Dermis microvascular lymphatic vessel endothelial cell (primary cell): ENCODE measurements at regions not wholly inside any gene's neighbourhood (a gene's known extent, or its start where the extent isn't known, plus 50 kb on each side); places are given as distances from the start of the nearest gene placed in this dataset.
A peak's percentile ranks its signal among the peaks of the same experiment; 100 is the strongest.
"Not testable (repeated sequence)": the region's sequence is repeated elsewhere in the genome, so short reads cannot be mapped to it uniquely, and the experiment has no call there.

ENCODE experiments used
- DNase-seq, 2 donors: peaks; one replicate each; pipeline versions ENCODE4 v3.0.0 to v3.0.0-alpha.2; 2010; ENCODE audit warnings: low read depth in 2 of 2

DNA sequence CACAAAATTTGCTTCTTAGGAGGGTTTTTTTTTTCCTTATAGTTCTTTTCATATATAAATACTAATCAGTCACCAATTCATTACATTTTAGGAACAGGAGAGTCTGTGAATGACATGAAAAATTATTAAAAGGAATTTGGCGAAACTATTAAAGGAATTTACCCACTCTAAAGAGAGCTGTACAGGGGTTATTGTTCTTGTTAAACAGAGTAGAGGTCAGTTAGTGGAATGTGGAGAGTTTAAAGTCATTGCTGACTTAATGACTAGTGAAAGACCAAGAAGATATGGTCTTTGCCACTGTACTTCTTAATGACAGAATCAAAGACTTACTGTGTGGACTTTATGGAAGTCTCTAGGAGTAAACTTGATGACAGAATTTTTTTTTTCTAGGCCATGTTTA is 333.6 kb upstream of the C2CD4B start:
- no peak for DNase-seq

DNA sequence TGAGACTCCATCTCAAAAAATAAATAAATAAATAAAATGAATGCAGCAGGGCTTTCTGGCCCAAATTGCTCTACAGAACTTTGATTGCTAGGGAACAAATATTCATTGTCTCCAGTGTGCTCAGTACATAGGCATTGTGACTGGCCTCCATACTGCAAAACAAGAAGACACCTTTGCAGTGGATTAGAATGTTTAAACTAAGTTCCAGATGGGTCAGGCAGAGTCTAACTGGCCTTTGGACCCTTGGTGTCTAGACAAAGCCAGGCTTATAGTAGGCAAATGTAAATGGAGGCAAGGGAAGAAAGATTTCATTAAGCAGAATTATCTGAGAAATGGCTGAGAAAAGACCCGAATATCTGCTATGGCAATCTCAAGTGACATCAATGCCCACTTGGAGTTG is 335.2 kb upstream of the C2CD4B start:
- DNase-seq, result no peak

DNA sequence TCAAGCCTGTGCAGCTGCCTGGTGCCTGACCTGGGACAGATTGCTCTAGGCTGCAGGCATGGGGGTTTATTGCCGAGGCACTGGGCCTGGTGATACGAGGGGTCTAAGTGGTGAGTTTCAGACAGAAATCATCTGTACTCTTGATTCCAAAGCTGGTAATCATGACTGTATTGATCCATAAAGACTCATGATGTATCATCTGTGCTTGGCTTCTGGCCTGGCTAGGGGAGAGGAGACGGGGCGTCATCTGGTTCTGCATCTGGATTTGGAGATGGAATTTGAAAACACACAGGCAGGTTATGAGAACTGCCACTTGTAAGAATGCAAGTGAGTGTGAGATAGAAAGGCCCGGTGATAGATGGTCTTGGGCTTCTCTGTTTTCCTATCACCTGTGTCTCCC is 337.4 kb upstream of the C2CD4B start:
- no peak for DNase-seq

DNA sequence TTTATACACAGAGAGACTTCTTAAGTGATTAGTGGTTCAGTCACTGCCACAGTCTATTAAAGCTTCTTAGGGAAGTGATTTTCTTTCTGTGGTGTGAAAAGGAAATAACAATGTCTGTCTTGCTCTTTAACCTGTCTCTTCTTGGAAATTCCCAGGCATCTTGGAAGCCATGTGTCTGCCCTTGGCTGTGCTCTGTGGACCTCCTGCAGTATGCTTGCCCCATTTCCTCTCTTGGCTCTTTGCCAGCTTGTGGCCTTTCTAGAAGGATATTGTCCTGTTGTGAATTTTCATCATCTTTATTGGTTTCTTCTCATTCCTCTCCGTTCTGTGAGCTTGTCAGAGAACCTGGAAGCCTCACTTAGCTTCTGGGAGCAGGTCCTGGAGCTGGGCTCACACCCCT is 338.4 kb upstream of the C2CD4B start:
- peak in 1 of 2 donors; percentile 54 for DNase-seq

DNA sequence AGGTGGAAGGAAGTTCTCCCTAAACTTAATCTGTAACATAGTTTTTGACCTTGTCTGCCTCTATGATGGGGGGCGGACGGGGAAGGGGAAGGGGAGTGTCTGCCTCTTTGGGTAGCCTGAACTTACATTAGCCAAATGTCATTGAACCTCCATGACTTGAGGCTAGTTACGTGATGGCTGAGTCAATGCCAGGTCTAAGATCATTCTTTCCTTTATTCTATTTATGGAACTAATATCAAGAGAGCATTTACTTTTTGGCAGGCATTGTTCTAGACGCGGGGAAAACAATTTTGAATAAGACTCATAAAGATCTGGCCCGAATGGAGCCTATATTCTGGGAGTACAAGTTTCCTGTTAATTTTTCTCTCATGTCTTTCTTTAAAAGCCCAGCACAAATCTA is 340.7 kb upstream of the C2CD4B start:
- no peak for DNase-seq

DNA sequence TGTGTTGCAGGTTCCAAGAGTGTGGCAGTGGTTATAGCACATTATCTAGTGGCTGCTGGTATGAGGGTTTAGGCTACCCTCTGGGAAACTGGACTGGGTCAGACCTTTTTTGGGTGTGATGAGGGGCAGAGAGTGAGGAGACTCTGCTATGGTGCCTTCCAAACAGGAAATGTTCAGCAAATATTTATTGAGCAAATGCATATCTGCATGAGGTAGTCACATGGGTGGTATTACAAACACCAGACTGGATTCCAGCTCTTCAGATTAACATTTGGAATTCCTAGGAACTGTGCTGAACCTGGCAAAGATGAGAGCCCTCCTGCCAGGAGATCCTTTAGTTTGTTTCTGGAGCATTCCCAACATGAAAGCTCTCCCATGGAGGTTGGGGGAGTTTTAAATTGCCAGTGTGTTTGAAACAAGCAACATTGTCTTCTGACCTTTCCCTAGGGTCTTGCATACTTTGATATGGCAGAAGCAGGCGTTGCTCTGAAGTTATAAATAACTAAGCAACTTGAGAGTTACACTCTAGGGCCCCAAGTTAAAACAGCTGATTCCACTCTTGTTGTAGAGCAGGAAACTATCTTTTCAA is 341.2 kb upstream of the C2CD4B start:
- no peak for DNase-seq

DNA sequence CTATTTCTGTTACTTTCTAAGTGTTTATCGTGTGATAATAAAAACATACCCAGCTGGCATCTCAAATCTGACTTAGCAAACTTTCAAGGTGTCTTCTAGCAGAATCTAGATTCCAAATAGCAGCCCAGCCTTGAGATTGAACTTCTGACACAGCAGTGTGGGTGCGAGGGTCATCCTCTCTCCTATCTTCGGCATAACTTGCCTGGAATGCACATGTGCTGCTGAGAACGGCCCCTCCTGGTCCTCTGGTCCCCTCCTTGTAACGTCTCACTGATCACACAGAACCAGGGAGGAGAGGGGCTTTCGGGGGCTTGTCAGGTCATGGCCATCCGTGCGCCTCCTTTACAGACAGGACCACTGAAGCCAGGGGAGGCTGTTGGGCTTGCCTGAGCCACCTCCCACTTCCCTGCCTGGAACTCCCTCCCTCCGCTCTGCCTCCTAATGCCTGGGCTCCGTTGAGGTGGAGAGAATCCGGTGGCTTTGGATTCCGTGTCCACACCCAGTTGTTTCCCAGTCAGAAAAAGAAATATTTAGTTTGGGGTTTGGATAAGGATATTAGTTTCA is 344.4 kb upstream of the C2CD4B start:
- no peak for DNase-seq

DNA sequence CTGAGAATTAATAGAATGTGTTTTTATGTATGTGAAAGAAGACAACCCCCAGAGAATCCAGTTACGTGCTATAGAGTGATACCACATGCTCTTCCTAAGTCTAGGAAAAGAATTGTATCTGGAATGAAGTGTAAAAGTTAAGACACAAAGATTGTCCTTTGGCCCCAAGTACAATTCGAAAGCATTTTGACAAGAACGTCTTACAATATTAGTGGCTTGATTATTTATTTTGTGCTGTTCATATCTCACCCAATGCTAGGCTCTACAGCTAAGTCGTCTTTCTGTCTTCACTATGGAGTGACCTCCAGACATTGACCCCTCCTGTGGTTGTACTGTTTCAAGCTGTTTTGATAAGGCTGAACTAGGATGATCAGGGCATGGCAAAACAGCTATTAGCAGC is 345.7 kb upstream of the C2CD4B start:
- DNase-seq, result no peak

DNA sequence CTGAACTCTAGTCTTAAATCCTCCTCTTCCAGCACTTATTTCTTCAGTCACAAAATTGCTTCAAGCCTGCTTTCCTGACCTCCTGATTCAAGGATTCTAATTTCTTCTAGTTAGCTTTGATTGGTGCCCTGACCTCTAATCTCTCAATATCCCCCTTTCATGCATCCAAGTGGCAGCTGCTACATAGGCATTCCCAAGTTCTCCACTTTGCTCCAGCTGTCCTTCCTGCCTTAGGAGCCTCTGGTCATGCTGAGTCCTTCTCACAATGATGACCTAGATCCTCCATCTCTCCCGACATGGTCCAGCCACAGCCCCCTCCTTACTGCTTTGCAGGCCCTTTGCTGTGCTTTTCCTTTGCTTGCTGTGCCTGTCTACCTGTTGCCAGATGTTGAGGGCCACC is 347.8 kb upstream of the C2CD4B start:
- no peak for DNase-seq

DNA sequence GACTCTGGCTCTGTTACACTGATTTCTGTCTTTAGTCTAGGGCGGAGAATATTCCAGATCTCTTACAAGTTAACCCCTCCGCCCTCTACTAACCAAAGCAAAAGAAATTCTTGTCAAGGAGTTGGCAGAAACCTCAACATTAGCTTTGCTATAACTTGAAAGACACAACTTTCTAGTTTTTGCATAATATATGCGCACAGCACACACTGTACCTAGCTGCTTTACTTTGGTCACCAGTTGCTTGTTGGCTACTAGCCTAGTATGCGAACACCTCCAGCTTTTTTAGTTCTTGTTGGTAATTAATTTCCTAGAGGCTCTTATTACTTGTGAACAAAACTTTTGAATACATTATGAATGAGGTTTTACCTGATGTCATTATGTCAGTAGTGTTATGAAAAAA is 348.8 kb upstream of the C2CD4B start:
- DNase-seq, result no peak

DNA sequence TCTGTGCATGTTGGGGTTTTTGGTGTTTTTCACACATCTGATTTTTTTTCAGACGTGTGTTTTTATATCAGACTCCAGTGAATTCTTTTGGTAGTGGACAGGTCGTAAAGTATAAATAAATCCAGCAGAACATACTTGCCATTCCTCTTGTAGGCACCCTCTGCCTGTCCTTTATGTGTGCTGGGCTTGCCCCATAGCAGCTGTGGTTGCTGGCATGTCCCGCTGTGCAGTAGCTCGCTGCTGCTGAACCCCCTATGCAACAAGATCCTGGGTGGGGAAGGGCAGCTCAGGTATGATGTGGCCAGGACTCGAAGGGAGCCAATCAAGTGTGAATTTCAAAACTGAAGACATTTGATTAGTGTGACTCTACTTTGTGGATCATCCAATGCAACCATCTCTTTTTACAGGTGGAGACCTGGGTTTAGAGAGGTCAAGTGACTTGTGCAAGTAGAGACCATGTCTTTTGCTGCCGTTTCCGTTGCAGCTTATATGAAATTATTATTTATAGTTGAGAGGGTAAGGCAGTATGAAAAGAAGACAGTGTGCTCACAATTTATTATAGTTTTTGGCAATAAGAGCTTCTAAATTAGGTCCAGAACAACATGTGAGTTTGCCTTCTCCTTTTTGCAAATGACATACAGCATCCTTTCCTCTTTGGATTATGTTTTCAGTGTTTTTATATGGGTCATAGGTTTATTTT is 350.8 kb upstream of the C2CD4B start:
- no peak for DNase-seq

DNA sequence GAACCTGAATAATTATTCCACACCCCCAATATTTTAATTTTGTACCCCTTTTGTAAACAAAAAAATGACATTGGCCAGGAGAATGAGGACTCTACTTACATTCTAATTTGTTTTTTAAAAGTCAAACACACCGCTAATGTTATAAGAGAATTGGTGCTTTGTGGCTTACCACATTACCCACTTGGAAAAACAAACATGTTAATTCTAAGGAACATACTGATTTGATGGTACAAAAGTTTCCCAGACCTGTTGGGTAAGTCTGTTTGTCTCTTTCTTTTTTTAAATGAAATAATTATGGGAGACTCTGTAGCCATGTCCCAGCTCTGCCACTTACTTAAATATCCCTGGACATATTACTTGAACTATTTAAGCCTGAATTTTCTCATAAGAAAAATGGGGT is 352.5 kb upstream of the C2CD4B start:
- DNase-seq, result no peak

DNA sequence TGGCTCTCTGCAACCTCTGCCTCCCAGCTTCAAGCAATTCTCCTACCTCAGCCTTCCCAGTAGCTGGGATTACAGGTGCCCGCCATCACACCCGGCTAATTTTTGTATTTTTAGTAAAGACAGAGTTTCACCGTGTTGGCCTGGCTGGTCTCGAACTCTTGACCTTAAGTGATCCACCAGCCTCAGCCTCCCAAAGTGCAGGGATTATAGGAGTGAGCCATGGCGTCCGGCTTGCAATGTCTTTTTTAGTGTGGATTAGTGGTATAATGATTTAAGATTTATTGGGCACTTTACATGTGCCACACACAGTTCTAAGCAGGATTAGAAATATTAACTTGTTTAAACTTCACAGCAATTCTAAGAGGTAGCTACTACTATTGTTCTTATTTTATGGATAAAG is 353.6 kb upstream of the C2CD4B start:
- DNase-seq, result not testable (repeated sequence)

DNA sequence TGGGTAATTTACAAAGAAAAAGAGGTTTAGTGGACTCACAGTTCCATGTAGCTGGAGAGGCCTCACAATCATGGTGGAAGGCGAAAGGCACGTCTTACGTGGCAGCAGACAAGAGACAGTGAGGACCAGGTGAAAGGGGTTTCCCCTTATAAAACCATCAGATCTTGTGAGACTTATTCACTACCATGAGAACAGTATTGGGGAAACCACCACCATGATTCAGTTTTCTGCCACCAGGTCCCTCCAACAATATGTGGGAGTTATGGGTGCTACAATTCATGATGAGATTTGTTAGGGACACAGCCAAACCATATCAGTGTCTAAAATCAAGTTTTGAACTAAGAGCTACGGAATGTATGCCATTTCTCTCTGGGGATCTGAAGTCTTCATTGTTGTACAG is 354.8 kb upstream of the C2CD4B start:
- DNase-seq, result no peak

DNA sequence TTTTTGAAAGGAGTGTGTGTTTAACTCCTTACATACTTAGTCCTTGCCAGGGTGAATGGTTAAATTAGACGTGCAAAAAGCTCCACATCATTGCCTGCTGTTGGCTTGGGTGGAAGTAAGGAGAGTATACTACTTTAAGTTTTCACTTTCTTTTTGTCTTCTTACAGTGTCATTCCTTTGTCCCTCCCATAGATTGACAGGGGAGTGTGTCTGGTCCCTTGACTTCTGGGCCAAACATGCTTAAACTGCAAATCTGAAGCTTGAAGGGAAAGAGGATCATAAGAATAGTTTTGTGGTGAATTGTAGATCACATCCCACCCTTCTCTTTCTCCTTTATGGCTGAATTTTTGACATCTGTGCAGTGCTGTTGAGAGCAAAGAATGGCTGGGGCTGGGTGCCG is 355.8 kb upstream of the C2CD4B start:
- no peak for DNase-seq

DNA sequence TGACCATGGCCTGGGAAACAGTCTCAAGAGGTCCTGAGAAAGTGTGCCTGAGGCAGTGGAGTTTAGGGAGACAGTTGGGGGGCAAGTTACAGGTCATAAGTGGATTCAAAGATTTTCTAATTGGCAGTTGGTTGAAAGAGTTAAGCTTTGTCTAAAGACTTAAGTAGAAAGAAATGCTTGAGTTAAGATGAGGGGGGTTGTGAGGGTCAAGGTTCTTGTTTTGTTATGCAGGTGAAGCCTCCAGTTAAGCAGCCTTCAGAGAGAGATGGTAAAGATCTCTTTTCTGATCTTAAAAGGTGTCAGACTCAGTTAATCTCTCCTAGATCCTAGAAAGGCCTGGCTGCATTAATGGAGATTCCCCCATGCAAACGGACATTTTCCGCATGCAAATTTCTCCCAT is 356.3 kb upstream of the C2CD4B start:
- no peak for DNase-seq

DNA sequence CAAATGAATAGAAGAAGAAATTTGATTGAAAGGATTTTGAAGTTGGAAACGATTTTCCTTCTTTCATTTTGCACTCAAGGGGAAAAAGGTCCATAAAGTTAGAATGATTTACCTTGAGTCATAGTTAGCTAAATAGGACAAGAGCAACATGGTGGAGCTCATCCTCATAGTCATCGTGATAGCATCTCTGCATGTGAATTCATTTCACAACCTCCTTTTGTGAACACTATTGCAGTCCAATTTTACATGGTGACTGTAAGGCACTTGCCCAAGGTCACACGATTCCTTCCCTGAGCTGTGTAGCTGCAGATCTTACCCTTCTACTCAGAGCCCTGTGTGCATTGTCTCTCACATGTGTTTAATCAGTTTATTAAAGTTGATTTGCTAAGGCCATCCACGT is 359.8 kb upstream of the C2CD4B start:
- DNase-seq, result no peak

DNA sequence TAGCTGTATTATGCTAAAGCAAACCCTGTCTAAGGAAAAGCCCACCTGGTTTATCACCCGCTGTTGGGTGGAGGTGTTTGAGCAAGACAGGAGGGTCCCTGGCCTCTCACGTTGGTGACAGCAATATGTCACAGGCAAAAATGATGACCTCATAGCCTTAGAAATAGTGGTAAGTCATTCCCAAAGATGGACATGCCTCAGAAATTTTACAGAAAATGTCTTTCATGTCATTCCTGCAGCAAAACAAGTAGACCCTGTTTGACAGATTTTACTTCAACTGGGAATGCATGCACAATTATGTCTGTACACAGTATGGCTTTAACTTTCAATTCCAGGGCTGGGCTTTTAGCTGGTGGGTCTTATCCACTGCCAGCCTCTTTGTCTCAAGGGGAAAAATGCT is 362.3 kb upstream of the C2CD4B start:
- no peak for DNase-seq

DNA sequence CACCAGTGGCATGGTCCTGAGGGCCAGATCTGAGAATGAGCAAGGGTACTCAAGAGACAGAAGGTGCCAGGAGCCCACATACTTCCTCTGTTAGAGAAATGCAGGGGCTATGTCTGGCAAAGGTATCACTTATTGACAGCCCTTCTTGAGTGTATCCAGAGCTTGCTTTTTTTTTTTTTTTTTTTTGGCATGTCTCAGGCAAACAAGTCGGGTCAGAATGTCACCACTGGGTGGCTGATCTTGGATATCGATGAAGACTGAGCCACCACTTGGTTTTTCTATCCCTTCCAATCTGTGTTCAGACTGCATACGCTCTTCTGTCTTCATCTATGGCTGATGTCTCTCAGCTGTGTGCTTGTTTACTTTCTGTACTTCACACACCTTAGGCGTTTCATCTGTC is 363.4 kb upstream of the C2CD4B start:
- DNase-seq, result no peak

DNA sequence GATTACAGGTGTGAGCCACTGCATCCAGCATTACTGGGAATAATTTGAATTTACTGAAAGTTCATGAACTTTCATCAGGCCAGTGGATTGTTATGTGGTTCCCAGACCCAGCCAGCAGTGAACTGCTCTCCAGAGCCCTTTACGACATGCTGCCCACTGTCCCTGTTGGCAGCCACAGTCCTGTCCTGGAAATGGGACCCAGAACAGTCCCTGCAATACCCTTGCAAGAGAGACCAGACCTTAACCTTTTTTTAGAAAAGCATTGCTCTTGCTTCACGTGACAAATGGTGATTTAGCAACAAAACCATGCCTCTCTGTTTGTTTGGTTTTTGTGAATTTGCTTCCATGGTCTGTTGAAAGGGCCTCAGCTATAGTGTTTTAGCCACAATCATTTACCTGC is 367.3 kb upstream of the C2CD4B start:
- DNase-seq, result no peak

DNA sequence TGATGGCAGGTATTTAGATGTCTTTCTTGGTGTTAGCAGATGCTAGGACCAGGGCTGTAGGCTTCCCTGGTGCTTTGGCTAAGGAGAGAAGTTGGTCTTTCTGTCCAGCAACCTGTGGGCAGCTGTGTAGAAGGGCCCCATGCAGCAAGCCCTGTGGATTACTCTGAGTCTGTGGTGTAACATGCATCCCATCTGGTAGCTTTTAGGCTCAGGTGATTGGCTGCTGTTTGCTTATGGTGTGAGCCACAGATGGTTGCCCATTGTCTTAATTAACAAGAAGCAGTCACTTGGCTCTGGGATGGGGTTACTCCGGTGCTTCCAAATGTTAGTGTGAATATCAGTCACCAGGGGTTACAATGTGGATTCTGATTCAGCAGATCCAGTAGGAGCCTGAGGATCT is 368.6 kb upstream of the C2CD4B start:
- no peak for DNase-seq

DNA sequence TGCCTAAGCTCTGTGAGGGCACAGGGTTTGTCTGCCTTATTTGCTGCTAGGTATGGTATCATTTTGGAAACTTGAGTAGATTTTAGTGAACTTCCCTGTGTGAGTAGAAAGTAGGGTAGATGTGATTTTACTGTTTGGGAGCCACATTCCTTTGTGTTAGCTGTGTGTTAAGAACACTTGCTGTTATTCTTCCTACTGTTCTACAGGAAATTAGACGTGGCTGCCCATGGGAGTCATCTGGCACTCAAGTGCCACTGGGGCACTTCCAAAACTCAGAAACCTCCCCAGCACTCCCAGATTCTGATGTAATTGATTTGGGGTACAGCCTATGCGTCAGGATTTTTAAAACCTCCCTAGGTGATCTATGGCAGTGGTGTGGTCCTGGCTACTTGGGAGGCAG is 369.9 kb upstream of the C2CD4B start:
- DNase-seq, result no peak

DNA sequence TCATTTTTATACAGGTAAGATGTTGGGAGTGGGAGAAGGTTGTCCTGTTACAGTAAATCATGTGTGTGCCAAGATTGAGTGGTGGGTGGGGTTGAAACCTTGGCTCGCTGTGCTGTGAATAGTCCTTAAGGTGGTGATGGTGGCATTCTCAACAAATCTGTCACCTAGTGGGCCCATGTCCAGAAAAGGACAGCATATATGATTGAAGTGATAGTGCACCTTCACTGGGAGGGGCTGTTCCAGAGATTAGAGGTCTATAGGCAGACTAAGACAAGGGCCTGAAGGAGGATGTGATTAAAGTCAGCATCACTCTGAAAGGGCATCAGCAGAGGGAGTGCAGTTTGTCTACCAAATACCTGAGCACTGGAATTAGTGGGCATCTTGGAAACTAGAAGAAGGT is 374.2 kb upstream of the C2CD4B start:
- no peak for DNase-seq

DNA sequence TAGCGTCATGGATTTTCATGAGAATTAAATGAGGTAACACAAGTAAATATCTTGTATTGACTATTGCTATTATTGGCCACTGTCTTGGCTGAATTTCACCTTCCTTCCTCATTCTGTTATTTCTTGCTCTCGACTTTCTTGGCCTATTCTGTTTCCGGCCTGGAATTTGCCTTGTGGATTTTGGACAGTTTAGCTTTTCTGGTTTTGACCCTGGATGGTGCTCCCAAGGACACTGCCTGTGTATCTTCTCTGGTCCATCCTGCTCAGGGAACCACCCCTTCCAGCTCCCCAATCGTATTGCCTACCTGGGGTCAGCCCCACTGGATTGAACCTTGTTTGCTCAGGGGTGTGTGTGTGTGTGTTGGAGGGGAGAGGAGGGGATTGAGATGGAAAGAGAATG is 376.2 kb upstream of the C2CD4B start:
- no peak for DNase-seq
